Natural killer cell treated with Interleukin-12 subunit alpha and Interleukin-12 subunit beta and Interleukin-15 and Interleukin-18, amount 100 ng/mL, for 72 hours (primary cell): ENCODE measurements at regions not wholly inside any gene's neighbourhood (a gene's known extent, or its start where the extent isn't known, plus 50 kb on each side); places are given as distances from the start of the nearest gene placed in this dataset.

Source experiments
- ATAC-seq, 2 donors: fragments of 150-1000 bp; cut with Tn5 transposase in 1 of 2; sonication (Bioruptor Pico), chemical (Tn5 transposase) in 1 of 2; 2 replicates each; pipeline ENCODE4 v1.10.0; 2021
- DNase-seq: peaks from one replicate; pipeline ENCODE4 v3.0.0; 2022; ENCODE audit warnings: low spot score
- H3K27ac Mint-ChIP-seq, 2 donors: 1 replicate in 1 of 2; 2 replicates in 1 of 2; pipeline ENCODE4 v1.8.0; 2022; ENCODE audit warnings: mixed read lengths in 2 of 2, mild to moderate bottlenecking in 1 of 2, moderate library complexity in 1 of 2
- H3K27me3 Mint-ChIP-seq, 2 donors: 1 replicate in 1 of 2; 2 replicates in 1 of 2; pipeline ENCODE4 v1.8.0; 2022; ENCODE audit warnings: mixed read lengths in 2 of 2
- H3K36me3 Mint-ChIP-seq: one replicate; pipeline ENCODE4 v1.8.0; 2022; ENCODE audit warnings: mixed read lengths
- H3K4me1 Mint-ChIP-seq, 2 donors: 1 replicate in 1 of 2; 2 replicates in 1 of 2; pipeline ENCODE4 v1.8.0; 2022; ENCODE audit warnings: low read depth in 2 of 2, mixed read lengths in 2 of 2, mild to moderate bottlenecking in 1 of 2
- H3K4me3 Mint-ChIP-seq: one replicate; pipeline ENCODE4 v1.8.0; 2022; ENCODE audit warnings: mixed read lengths
- H3K9me3 Mint-ChIP-seq: 2 replicates; pipeline ENCODE4 v1.8.0; 2022; ENCODE audit warnings: mixed read lengths

DNA sequence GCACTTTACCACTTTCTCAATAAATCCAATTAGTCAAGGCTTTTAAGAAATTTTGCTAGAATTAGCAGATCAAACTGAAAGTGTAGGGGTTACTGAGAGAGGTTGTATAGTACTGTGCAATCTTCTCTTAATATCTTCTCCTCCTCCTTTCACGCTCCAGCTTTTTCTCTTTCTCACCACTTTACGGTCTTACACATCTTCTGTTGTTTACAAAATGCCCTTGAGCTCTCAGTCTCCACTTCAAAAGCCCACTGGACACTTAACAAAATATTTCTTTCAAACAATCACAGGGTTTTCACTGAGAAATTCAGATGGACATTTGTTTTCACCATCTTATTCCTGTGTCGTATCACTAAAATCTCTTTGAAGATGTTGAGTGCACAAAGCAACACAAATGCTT, 678.2 kb downstream of the ADGRL2 start:
- Mint-ChIP-seq H3K4me3 (no peak overlapping the region), H3K9me3 (peaks cover 14% of the 10 kb centered on the region), H3K27me3 (no peaks in the 10 kb centered on the region), H3K27ac (no peak overlapping the region), H3K4me1 (no peaks in the 10 kb centered on the region), H3K36me3 (peaks cover 7% of the 10 kb centered on the region)
- DNase-seq (no peak), ATAC-seq (no peak)

GRCh38 chr1:82472489-82473131, 671.9 kb downstream of the ADGRL2 start:
- no peaks in the 10 kb centered on the region for H3K27me3 Mint-ChIP-seq
- H3K36me3 Mint-ChIP-seq: peaks cover 7% of the 10 kb centered on the region
- peaks cover 5% of the 10 kb centered on the region for H3K9me3 Mint-ChIP-seq
- no peak for DNase-seq
- no peak for ATAC-seq
- H3K4me1 Mint-ChIP-seq: no peaks in the 10 kb centered on the region
- no peak overlapping the region for H3K4me3 Mint-ChIP-seq
- no peak overlapping the region for H3K27ac Mint-ChIP-seq

DNA sequence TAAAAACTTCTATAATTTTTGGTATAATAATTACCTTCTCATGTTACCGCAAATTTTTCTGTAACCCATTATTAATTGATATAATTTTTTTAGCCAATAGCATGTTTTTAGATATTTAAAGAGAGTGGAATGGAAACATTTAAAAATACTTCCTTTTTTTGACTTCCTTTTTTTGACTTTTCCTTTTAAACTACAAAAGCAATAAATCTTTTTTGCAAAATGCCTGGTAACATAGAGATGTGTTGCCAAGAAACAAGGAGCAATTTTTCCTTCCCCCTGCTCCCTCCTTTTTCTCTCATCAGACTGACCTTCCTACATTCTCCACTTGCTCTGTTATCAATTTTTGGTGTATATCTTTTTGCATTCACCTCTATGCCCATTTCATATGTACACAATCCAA, 666.2 kb downstream of the ADGRL2 start:
- no peak overlapping the region for H3K4me3 Mint-ChIP-seq
- H3K36me3 Mint-ChIP-seq: no peaks in the 10 kb centered on the region
- H3K4me1 Mint-ChIP-seq: peaks cover 0 to 3% of the 10 kb centered on the region in 2 donors
- no peak for DNase-seq
- no peak for ATAC-seq
- no peaks in the 10 kb centered on the region for H3K9me3 Mint-ChIP-seq
- no peak overlapping the region for H3K27ac Mint-ChIP-seq
- H3K27me3 Mint-ChIP-seq: no peaks in the 10 kb centered on the region

DNA sequence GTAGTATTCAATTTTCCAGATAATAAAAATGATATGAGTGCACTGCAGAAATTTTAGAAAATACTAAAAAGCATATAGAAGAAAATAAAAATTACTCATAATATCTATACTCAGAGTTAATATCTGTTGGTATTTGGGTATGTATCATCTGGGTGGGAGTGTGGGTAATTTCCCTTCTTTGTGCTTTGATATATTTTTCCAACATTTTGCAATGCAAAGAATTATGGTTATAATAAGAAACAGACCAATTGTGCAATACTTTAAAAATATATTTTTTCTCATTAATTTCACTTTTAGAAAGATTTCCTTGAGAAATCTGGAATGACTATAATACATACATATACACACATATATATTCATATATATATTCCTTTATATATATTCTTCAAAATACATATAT, 665.7 kb downstream of the ADGRL2 start:
- Mint-ChIP-seq H3K36me3 (no peaks in the 10 kb centered on the region), H3K9me3 (no peaks in the 10 kb centered on the region), H3K27ac (no peak overlapping the region), H3K27me3 (no peaks in the 10 kb centered on the region), H3K4me1 (peaks cover 0 to 3% of the 10 kb centered on the region in 2 donors), H3K4me3 (no peak overlapping the region)
- no peak for DNase-seq
- no peak for ATAC-seq

DNA sequence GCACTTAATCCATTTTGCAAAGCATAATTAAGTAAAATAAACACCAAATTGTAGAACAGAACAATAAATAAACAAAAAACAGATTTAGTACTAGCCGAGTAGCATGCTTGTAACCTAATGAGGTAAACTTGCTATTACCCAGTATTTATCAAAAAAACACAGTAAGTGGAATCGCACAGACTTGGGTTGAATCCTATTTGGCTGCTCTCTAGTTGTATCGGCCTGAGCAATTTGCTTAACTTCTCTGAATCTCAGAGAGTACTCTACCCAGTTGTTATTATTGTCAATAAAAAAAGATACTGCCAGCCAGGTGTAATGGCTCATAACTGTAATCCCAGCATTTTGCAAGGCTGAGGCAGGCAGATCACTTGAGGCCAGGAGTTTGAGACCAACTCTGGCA, 664.3 kb downstream of the ADGRL2 start:
- no peak overlapping the region for H3K4me3 Mint-ChIP-seq
- H3K27me3 Mint-ChIP-seq: no peaks in the 10 kb centered on the region
- H3K36me3 Mint-ChIP-seq: no peaks in the 10 kb centered on the region
- ATAC-seq (no peak), DNase-seq (no peak)
- no peaks in the 10 kb centered on the region for H3K9me3 Mint-ChIP-seq
- H3K4me1 Mint-ChIP-seq: peaks cover 0 to 3% of the 10 kb centered on the region in 2 donors
- no peak overlapping the region for H3K27ac Mint-ChIP-seq

- Mint-ChIP-seq H3K4me1 (peaks cover 0 to 3% of the 10 kb centered on the region in 2 donors), H3K27me3 (no peaks in the 10 kb centered on the region), H3K36me3 (no peaks in the 10 kb centered on the region), H3K27ac (no peak overlapping the region), H3K4me3 (no peak overlapping the region), H3K9me3 (no peaks in the 10 kb centered on the region)
- DNase-seq (no peak), ATAC-seq (no peak)
These were observed 663.7 kb downstream of the ADGRL2 start for GRCh38 chr1:82464362-82465001.

- H3K9me3 Mint-ChIP-seq: no peaks in the 10 kb centered on the region
- ATAC-seq (no peak), DNase-seq (no peak)
- no peak overlapping the region for H3K4me3 Mint-ChIP-seq
- H3K27ac Mint-ChIP-seq: no peak overlapping the region
- H3K36me3 Mint-ChIP-seq: no peaks in the 10 kb centered on the region
- H3K4me1 Mint-ChIP-seq: peaks cover 0 to 3% of the 10 kb centered on the region in 2 donors
- no peaks in the 10 kb centered on the region for H3K27me3 Mint-ChIP-seq
These were observed 663.2 kb downstream of the ADGRL2 start for GRCh38 chr1:82463951-82464350.

DNA sequence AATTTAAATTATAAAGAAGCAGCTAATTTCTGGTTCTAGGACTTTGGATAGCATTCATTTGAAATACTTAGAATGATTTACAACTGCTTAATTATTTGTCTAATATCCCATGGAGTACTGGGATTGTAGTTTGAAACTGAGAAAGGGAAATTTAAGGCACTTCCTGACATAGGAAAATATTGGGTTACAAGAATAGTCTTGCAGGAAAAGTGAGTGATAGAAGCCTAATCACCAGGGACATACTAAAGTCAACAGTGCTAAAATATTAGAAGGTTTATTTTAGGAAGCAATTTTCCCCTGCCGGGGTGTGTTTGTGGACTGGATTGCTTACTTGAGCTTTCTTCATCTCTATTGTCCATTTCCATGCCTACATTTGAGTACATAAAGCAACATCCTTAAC, 661.6 kb downstream of the ADGRL2 start:
- ATAC-seq: no peak
- Mint-ChIP-seq H3K36me3 (no peaks in the 10 kb centered on the region), H3K27me3 (no peaks in the 10 kb centered on the region), H3K4me3 (no peak overlapping the region), H3K27ac (no peak overlapping the region), H3K9me3 (no peaks in the 10 kb centered on the region), H3K4me1 (peaks cover 0 to 3% of the 10 kb centered on the region in 2 donors)
- DNase-seq: no peak

GRCh38 chr1:82455342-82455741, 654.6 kb downstream of the ADGRL2 start:
- Mint-ChIP-seq H3K4me3 (no peak overlapping the region), H3K27me3 (no peaks in the 10 kb centered on the region), H3K9me3 (peaks cover 3% of the 10 kb centered on the region), H3K4me1 (peaks cover 0 to 18% of the 10 kb centered on the region in 2 donors), H3K27ac (peak overlapping the region in 1 of 2 donors; percentile 59), H3K36me3 (peaks cover 10% of the 10 kb centered on the region)
- ATAC-seq (peak; percentile 46 to 78), DNase-seq (no peak)

DNA sequence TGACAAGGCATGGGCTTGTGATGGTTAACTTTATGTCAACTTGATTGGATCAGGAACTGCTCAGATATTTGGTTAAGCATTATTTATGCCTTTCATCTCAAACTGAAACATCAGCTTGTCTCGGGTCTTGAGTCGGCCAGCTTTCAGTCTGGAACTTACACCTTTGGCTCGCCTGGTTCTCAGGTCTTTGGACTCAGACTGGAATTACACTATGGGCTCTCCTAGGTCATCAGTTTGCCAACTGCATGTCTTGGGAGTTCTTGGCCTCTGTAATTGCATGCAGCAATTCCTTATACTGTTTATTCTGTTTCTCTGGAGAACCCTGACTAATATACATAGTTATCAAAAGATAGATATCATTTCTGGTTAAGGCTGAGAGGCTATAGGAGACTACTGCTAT, 653.7 kb downstream of the ADGRL2 start:
- DNase-seq (no peak), ATAC-seq (no peak)
- Mint-ChIP-seq H3K27me3 (no peaks in the 10 kb centered on the region), H3K4me1 (peaks cover 0 to 18% of the 10 kb centered on the region in 2 donors), H3K27ac (no peak overlapping the region), H3K9me3 (peaks cover 8% of the 10 kb centered on the region), H3K36me3 (peaks cover 10% of the 10 kb centered on the region), H3K4me3 (no peak overlapping the region)

- Mint-ChIP-seq H3K27me3 (no peaks in the 10 kb centered on the region), H3K4me3 (no peak overlapping the region), H3K9me3 (peaks cover 8% of the 10 kb centered on the region), H3K4me1 (peaks cover 0 to 18% of the 10 kb centered on the region in 2 donors), H3K36me3 (peaks cover 10% of the 10 kb centered on the region), H3K27ac (peak overlapping the region in 1 of 2 donors; percentile 11)
- peak in 1 of 2 donors; percentile 68 for ATAC-seq
- no peak for DNase-seq
These were observed 652.9 kb downstream of the ADGRL2 start for GRCh38 chr1:82453511-82454185.

DNA sequence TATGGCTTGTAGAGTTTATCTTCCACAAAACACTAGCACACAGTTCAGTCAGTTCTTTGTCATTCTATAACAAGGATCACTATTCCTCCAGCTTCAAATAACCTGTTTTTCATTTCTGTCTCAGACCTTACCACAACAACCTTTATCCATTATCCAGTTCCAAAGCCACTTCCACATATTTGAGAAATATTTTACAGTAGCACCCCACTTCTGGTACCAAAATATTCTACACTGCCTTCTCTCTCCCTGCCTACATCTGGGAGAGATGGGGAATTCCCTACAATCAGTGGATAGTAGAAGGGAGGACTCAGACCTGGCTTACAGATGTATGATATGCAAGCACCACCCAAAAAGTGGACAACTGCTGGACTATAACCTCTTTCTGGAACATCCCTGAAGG, 651.4 kb downstream of the ADGRL2 start:
- no peak for DNase-seq
- H3K27me3 Mint-ChIP-seq: no peaks in the 10 kb centered on the region
- peaks cover 12% of the 10 kb centered on the region for H3K9me3 Mint-ChIP-seq

GRCh38 chr1:82451191-82451590, 650.5 kb downstream of the ADGRL2 start:
- H3K4me1 Mint-ChIP-seq: peaks cover 0 to 18% of the 10 kb centered on the region in 2 donors
- peaks cover 14% of the 10 kb centered on the region for H3K36me3 Mint-ChIP-seq
- no peak overlapping the region for H3K4me3 Mint-ChIP-seq

More for the DNA sequence above, 651.4 kb downstream of the ADGRL2 start:
- Mint-ChIP-seq H3K36me3 (peaks cover 14% of the 10 kb centered on the region), H3K4me3 (no peak overlapping the region), H3K27ac (no peak overlapping the region), H3K4me1 (peaks cover 0 to 18% of the 10 kb centered on the region in 2 donors)
- ATAC-seq: no peak

GRCh38 chr1:82449506-82450057, 648.8 kb downstream of the ADGRL2 start:
- no peak for DNase-seq
- Mint-ChIP-seq H3K9me3 (peaks cover 17% of the 10 kb centered on the region), H3K4me1 (peaks cover 0 to 9% of the 10 kb centered on the region in 2 donors), H3K27me3 (no peaks in the 10 kb centered on the region), H3K36me3 (peaks cover 14% of the 10 kb centered on the region), H3K27ac (no peak overlapping the region), H3K4me3 (no peak overlapping the region)
- ATAC-seq: no peak

More at GRCh38 chr1:82451191-82451590, 650.5 kb downstream of the ADGRL2 start:
- Mint-ChIP-seq H3K27me3 (no peaks in the 10 kb centered on the region), H3K9me3 (peaks cover 14% of the 10 kb centered on the region), H3K27ac (no peak overlapping the region)
- DNase-seq (no peak), ATAC-seq (no peak)
